ENCODE measurements at regions not wholly inside any gene's neighbourhood (a gene's known extent, or its start where the extent isn't known, plus 50 kb on each side); places are given as distances from the start of the nearest gene placed in this dataset.

GRCh38 chr18:8980918-8981317 lies 121.6 kb upstream of the NDUFV2 start:
- TF ChIP-seq ZFP30 (CRISPR knock-in tag; IDR thresholded peaks at IDR 0.05) (no peak), ARNTL (CRISPR knock-in tag; IDR thresholded peaks at IDR 0.05; ENCODE audit: borderline replicate concordance, low read depth) (no peak), CREB5 (CRISPR knock-in tag; IDR thresholded peaks at IDR 0.05; ENCODE audit: low read depth) (no peak)

Measured in SK-N-SH treated with all-trans-retinoic acid at 6 μM for 48 hours (cell line).